CD4-positive, alpha-beta T cell treated with Interleukin-4 for 4 hours (primary cell): ENCODE measurements at regions not wholly inside any gene's neighbourhood (a gene's known extent, or its start where the extent isn't known, plus 50 kb on each side); places are given as distances from the start of the nearest gene placed in this dataset.

ENCODE experiments used
- DNase-seq: peaks from one replicate; pipeline ENCODE4 v3.0.0-alpha.2; 2020

DNA sequence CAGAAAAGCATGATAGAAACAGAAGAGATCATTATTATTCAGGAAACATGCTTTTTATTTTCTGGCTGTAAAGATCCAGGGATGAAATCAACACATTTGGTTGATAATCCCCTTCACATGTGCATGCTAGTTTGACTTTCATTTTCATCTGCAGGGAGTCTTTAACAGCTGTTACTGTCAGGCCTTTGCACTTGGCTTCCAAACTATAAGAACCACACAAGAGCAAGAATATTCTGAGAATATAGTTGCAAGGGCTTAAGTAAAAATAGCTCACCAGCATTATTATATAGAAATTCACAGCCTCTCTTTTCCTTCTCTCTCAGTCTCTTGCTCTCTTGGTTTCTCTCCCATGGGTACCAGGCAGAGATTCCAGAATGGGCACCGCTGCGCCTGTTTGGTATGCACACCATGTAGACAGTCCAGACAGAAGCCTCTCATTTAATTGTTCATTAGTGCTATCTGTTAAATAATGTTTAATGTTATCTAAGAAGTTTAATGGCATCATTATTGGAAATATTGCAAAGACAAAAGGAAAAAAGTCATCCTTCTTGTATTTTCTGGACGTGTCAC is 622.3 kb upstream of the PLXNA2 start:
- DNase-seq, result no peak

DNA sequence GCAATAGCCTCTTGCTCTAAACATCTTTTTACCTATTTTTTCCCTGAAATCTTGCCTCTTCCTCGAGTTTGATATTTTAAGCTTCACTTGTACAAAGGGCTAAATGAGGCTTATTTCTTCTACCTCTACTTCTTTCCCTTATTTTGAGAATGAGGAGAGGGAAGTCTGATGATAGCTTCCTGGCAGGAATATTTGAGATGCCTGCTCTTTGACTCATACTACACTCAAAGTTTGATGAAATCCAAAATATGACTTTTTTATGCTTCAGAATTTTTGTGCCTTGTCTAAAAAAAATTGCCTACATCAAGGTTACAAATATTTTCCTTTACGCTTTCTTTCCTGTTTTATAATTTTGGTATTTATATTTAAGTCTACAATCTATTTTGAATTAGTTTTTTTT is 624.4 kb upstream of the PLXNA2 start:
- no peak for DNase-seq

DNA sequence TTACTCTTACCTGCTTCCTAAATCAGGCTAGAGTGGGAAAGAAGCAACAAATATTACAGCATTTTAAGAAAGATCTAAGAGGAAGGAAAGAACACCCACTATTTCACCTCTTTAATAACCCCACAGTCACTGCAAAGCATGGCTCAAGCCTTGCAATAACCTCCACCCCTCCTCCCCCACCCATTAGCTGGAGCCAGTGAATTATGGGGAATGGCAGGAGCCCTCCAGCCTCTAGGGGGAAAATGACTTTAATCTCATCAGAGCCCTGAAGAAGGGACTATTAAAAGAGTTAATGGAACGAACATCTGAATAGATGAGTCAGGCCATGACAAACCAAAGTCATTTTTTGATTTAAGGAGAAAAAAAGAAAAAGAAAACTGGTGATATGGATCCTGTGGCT is 630.7 kb upstream of the PLXNA2 start:
- DNase-seq, result no peak

DNA sequence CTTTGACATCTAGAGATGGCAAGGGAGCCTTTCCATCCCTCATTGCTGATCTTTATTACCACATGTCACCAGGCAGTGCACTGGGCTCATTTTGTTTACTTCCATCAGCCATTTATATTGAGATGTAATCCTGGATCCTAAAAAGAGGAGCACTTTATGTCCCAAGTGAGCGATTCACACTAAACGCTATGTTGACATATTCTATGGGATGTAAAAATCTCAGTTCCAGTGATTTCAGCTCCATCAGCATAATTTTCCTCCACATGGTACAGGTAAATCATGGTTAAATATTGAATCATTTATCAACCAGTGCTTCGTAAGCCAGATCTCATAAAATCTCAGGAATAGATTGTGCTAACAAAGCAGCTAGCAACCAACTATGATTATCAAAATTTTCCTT is 634.8 kb upstream of the PLXNA2 start:
- DNase-seq, result no peak

DNA sequence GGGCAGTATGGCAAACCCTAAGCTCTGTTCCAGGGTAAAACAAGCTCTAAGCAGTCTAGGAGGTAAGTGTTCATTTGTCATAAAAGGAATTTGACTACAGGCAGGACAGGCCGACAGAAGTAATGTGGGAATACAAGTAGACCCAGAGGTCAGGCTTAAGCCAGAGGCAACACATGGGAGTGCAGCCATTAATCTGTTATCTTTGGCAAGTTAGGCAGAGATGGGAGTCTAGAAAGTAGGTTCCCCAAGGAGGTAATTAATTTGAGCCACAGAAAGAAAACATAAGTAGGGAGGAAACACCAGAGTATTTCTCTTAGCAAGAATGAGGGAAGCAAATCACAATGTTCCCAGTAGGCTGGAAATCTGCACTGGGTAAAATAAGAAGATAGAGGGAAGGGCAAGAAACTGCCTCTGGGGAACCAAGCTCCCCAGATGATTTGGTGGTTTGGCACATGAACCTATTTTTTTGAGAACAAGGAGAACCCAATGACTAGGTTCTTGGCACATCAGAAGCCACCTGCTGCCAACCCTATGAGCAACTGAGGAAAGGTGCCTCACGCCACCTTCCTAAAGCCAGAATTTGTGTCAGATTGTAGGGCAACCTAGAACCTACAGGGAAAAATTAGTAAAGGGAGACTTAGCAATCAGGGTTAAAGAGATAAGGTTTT is 636.4 kb upstream of the PLXNA2 start:
- DNase-seq, result no peak

DNA sequence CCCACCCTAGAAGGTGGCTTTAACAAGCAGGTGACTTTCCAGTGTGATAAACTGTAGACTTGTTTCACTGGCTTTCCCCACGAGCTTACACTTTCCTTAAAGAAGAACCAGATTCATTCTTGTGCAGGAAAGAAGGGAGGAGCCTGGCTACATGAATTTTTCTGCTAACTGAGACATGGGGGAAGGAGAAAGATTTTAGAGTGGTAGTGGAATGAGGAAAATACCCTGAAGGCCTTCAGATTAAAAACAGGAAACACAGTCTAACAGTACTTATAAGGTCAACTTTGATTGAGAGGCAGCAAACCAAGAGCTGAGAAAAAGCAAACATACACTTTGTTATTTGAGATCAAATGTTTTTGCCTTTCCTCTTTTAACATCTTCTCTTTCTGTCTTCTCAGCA is 640.9 kb upstream of the PLXNA2 start:
- no peak for DNase-seq

DNA sequence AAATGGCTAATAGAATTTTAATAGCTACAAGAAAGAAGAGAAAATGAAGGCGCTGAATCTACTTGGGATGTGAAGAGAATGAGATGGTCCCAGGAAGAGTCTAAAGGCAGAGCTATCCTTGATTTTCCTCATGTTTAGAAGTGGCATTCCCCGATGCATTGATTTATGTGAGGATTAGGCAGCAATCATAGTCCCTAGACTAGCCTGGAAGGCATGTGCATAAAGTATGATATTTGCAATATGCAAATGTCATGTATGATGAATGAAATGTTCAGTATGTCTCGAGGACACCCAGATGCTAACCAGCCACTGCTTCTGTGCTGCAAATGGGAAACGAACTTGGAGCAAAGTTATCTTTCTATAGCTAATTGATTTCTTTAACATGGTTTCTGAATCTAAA is 641.5 kb upstream of the PLXNA2 start:
- no peak for DNase-seq

DNA sequence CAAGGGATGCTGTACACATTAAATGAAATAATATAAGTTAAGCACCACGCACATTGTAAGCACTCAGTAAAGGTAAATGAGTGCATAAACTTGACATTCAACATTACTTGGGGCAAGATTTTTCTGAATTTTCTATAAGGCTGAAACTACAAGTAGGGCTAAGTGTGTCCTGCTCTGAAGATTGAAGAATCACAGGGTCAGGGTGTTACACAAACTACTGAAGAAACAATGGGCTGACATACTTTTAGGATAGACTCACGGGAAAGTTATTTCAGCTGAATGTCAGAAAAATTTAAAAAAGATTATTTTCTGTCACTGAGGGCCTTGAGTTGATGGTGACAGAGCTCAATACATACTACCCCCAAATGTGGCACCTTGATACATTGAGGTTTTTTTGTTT is 644.2 kb upstream of the PLXNA2 start:
- no peak for DNase-seq

DNA sequence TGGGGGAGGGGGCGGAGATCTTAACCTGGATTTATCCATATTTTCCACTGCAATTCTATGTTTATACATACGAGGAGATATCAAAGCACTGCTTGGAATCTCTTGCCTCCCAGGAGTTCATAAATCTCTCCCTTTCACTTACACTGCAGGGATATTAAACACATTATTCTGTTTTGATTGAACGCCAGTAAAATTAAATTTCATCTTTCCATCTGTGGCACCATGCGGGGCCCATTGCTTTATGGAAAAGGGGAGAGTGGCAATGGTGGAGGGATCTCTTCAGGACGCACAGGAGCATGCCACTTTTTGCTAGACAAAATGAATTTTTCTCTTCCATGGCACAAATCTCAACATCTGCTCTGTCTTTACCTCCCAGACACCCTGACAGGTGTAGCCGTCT is 648.0 kb upstream of the PLXNA2 start:
- DNase-seq, result no peak

DNA sequence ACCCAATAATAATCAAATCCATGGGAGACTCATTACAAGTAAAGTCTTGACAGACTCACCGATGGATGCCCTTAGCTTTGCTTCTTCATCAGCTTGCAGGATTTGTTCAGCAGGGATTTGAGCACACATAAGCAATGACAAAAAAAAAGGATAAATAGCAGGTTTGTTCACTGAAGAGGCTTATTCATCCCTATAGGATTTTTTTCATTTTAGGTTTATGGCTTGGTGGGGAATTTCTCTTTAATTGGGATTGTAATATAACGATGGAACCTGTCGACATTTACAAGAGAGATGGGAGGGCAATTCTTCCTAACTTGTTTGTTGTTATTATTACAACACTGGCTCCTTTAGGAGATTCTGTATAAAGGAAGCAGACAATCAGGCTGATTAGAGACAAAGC is 649.1 kb upstream of the PLXNA2 start:
- no peak for DNase-seq

DNA sequence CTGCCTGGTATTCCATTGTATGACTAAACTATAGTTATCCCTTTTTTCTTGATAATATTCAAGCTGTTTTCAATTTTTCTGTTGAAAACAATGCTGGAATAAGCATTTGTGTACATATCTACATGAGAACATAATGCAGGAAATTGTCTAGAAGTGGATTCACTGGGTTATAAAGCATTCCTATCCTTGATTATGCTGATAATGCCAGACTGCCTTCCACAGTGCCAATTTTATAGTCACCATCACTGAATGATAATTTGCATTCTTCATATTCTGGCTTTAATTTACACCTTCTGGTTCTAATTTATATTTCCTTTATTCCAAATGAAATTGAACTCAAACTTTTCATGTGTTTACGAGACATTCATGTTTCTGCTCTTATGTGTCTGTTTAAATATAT is 651.0 kb upstream of the PLXNA2 start:
- no peak for DNase-seq

DNA sequence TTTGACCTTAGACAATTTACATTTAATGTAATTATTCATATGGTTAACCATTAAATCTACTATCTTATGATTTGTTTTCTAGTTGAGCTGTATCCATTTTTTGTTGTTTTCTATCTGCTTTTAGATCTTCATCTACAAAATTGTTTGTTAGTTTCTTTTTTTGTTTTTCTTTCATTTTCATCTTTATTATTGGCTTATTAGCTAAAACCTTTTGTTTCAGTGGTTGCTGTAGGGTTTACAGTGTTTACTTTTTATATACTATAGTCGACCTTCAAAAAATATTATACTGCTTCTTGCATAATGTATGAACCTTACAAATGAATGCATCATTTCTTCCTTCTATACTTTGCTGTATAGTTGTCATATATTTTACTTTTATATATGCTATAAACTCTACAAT is 651.6 kb upstream of the PLXNA2 start:
- DNase-seq, result no peak

DNA sequence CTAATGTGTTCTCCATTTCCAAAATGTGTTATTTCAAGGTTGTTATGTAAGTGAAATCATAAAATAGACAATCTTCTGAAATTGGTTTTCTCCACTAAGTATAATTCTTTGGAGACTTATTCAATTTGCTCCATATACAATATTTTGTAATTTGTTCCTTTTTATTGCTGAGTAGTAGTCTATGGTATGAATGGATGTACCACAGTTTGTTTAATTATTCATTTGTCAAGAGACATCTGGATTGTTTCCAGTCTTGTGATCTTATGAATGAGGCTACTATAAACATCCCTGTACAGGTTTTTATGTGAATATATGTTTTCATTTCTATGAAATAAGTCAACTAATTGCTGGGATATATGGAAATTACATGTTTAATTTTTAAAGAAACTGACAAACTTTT is 652.6 kb upstream of the PLXNA2 start:
- no peak for DNase-seq

DNA sequence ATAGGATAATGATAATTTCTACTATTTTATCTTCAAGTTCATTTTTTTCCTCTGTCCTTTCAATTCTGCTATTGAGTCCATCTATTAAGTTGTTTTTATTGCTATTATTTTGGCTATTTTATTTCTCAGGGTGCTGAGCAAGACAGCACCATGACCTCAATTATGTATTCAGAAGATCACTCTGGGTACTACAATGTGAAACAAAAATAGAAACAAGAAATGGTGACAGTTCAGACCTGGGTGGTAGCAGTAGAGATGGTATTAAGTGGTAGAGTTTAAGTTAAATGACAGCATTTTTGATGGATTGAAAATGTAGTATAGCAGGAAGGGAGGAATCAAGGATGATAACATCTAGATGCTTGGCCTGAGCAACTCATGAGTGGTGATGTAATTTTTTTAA is 655.3 kb upstream of the PLXNA2 start:
- DNase-seq, result no peak

DNA sequence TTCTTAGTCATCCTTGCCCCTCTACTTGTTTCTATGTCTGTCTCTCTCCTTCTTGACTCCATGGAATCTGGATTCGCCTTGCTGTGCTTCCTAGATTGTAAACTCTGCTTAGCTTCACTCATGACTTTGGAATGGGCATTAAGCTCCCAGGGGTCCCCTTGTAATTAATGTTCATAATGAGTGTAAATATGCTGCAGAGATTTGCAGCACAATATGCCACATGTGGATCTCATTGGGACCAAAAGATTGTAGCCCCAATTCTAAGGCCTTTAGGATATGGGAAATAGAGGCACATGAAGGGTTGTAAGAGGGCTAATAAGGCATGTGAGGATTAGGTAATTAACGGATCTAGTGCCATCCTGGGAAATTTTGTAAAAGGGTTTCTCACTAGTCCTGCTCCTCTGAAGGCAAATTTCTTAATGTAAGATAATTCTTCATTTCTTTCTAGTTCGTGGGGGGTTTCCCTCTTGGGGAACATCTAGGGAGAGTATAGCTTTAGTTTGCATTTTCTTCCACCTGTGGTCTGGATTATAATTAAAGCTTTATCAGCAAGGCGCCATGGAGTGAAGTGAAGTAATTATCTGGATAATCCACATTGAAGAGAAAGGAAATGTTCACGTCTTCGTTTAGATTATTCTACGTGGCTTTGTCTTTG is 659.2 kb upstream of the PLXNA2 start:
- no peak for DNase-seq

DNA sequence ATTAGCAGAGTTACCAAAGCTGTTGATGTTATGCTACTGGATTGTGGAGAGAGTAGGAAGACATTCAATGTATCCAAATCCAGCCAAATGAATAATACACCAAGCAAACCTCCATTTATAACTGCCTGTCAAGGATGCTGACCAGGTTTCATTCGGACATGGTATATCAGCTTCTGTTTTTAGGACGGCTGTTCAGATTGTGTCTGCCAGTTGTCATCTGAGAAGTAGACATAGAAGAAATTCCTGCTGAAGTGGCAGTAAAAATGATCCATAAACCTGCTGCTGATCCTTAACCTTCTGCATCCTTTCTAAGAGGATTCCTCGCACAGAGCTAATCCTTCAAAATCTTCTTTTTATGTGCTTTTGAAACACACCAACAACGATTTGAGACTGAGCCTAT is 663.6 kb upstream of the PLXNA2 start:
- no peak for DNase-seq

DNA sequence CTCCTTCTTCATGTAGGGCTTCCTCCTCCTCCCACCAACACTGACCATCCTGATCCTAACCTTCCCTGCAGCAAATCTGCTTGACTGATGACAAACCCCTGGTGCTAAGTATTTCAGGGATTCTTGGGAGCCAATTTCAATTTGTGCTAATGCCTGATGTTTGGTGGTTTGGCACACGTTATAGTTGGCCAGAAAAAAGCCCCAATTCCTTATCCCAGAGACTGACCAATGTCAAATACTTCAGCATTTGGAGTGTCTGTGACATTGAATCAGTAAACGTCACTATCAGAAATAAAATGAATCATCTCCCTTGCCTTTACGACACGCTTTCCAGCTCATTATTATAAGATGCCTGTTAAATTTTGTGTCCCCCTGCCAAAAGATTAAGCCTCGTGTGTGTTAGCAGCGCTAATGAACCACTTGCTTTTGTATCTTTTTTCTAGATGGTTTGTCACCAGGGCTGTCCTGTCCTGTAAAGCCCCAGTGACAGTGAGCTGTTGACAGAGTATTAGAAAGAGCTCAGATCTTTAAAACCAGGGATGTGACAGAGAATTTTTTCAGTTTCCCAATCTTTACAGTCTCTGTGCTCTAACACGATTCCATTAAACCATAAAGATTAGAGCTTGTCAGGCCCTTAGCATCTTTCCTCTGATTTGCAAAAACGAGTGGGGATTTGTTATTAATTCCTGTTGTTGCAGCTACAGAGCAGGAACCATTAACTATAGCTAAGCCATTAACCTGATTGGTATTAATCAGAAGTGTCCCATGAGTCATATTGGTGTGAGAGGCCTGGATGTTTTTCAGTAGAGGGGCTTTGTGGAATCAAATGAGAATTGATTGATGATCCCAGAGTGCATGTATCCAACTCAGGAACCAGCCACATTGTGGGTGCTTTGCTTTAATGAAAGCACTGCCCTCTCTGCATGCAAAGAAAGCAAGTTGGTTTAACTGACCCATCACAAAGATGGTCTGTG is 665.1 kb upstream of the PLXNA2 start:
- DNase-seq, result no peak

DNA sequence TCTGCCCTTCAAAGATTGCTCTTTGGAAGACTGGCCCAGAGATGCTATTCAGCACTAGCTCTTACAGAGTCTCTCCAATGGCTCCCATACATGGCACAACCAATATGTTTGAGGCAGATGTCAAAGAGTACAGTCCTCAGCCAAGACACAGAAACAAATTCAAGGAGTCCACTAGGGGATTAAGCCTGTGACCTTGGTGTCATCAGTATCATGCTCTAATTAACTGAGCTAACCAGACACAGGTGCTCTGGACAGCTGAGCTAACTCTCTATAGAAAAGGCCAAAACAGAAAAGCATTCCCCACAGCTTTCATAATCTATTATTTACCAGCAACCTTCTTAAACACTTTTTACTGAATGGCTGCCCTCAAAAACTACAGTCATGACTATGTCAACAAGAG is 666.0 kb upstream of the PLXNA2 start:
- DNase-seq, result no peak

DNA sequence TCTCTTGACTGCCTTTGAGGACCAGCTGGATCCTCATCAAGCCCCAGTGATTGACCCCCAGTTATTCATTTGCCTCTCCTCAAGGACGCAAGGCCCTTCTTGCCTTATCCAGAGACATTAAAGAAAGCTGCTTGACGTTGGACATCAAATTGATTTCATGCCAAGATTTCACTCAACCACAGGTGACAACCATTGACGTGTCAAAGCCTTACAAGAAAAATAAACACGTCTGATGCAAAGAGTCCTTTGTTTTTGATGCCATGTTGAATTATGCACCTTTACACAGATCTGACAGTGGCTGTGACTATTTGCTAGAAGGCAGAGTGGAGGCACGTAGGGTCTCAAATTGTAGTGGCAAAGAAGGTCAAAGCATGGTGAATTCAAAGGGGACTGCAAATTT is 666.2 kb upstream of the CAMK1G start:
- DNase-seq, result no peak

DNA sequence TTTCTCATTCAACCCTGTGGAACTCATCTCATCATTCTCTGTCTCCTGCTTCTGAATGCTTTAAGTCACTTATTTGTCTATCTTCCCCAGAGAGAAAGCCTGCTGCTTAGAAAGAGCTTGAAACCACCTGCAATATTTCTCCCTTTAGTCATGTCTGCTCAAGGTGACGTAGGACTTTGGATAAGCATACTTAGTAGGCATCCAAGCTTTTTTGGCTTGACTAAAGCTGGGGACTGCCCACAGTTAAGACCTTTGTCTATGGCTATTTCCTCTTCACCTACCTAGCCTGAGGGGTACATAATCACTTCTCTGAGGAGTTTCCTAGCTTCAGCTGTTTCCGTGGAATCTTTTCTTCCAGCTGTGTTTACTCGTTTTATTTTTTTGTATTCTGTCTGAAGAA is 665.8 kb upstream of the CAMK1G start:
- no peak for DNase-seq

DNA sequence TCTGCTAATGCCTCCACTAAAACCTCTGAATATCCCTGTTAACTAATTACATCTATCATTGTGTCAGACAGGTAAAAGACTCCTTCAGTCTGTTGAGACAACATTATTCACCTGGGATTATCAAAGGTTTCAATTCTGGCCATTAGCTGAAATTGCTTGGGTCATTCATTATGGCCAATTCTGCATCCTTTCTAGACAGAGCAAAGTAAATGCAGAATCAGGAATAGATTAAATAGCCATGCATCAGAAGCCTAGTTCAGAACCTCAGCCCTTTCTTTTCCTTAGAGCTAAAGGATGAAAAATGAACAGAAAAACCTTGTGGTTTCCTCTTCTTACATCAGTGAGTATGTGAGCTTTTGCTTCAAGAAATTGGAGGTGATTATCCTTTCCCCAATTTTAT is 665.4 kb upstream of the CAMK1G start:
- DNase-seq, result no peak

DNA sequence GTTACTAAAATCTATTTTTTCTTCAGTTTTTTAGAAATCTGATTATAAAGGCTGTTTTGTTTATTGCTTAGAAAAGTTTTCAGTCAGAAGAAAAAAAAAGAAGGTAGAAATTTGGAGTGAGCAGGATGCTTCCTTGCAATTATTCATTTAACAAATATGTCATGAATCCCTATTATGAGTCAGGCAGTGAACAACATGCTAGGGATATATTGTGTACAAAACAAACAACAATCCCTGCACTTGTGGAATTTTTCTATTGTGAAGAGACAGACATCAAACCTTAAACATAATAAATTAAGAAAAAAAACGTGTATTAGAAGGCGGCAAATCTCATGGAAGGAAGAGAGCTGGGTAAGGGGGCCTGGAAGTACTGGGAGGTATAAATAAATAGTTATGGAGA is 664.1 kb upstream of the CAMK1G start:
- no peak for DNase-seq

DNA sequence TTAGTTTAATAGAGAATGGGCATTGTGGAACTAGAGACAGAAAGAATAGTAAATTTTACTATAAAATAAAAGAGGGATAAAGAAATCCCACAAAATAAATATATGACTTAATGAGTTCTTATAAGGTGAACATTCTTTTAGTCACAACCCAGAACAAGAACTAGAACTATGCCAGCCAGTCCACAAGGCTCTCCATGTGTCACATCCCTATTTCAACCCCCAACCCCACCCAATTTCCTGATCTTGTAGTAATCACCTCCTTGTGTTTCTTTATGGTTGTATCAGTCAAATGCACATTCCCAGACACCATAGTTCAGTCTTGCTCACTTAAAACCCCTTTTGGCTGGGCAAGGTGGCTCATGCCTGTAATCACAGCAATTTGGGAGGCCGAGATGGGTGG is 662.3 kb upstream of the CAMK1G start:
- no peak for DNase-seq

DNA sequence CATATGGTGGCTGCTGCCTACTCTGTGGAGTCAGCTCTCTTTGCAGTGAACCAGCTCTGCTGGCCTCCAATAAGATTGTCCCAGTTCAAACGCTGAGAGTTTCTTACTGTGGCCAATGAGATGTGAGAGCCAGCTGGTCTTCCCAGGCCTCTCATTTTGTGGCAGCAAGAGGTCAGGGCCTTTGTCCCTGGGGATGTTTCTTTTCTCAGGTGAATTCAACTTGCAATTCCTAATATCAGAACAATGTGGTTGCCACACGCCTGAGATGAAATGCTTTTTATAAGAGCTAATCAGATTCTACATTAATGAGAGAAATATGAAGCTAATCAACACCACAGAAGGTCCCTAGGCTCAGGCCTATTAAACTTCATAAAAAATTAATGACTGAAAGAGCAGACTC is 660.1 kb upstream of the CAMK1G start:
- no peak for DNase-seq
